K562 (cell line): ENCODE measurements at regions not wholly inside any gene's neighbourhood (a gene's known extent, or its start where the extent isn't known, plus 50 kb on each side); places are given as distances from the start of the nearest gene placed in this dataset.

ENCODE experiments used
- ATAC-seq: fragments of 200-7000 bp; cut with Tn5 transposase; 3 replicates; pipeline ENCODE4 v1.9.1; 2020; ENCODE audit warnings: moderate library complexity
- BruUV-seq: library from RNA; stranded (reverse); fragments of 400-500 nt; replicated peaks from 2 replicates; lab custom pipeline; 2021; lab: Mats Ljungman, UMichigan
- CTCF ChIA-PET: fragments of 300-600 bp; formaldehyde crosslinking; extraction: SDS; loops from one replicate; lab custom pipeline; 2021; ENCODE audit warnings: low intra/inter-chr PET ratio; lab: Yijun Ruan, JAX
- POLR2A ChIA-PET: fragments of 300-600, 350-650 bp; sonication (Branson Sonifier 250); formaldehyde crosslinking; extraction: SDS; loops from one replicate; lab custom pipeline; 2021; ENCODE audit warnings: antibody characterized with exemption, inconsistent platforms; lab: Yijun Ruan, JAX
- DNase-seq, 4 experiments: peaks; one replicate each; pipeline versions ENCODE4 v3.0.0 to v3.0.0-alpha.2; 2011 to 2018; ENCODE audit warnings: low spot score in 3 of 4, mixed read lengths in 3 of 4; ENCODE audit errors: extremely low read depth in 1 of 4
- FAIRE-seq: peaks from 2 replicates; lab custom pipeline; 2011; peaks lifted over from hg19 to GRCh38; lab: Jason Lieb, UNC
- H2AFZ ChIP-seq: 2 replicates; pipeline ENCODE4 v1.6.0; 2011; ENCODE audit warnings: low read depth, low read length, control low read depth, inconsistent platforms
- H3K27ac ChIP-seq: fragments of 200-600 bp; 3 replicates; pipeline ENCODE4 v1.8.0; 2011; ENCODE audit warnings: low read depth, mild to moderate bottlenecking, control low read depth, inconsistent platforms, low read length, moderate library complexity, mixed read lengths; ENCODE audit errors: extremely low read depth
- H3K27me3 ChIP-seq, 2 experiments: fragments of 300-600 bp in 1 of 2; 2 replicates in 1 of 2; 3 replicates in 1 of 2; pipeline versions ENCODE4 v1.6.0 to v1.8.0; 2011; ENCODE audit warnings: inconsistent platforms in 2 of 2, low read length in 2 of 2, mild to moderate bottlenecking in 1 of 2, mixed read lengths in 1 of 2, moderate library complexity in 1 of 2; ENCODE audit not compliant: control insufficient read depth in 2 of 2, insufficient read depth in 2 of 2
- H3K36me3 ChIP-seq: fragments of 300-600 bp; 3 replicates; pipeline ENCODE4 v1.8.0; 2011; ENCODE audit warnings: mild to moderate bottlenecking, low read length, inconsistent platforms; ENCODE audit not compliant: control insufficient read depth, insufficient read depth
- H3K4me1 ChIP-seq, 2 experiments: fragments of 200-600 bp in 1 of 2; replicated peaks in 1 of 2; 2 replicates in 1 of 2; 3 replicates in 1 of 2; pipeline versions ENCODE4 v1.5.1 to v1.8.0; 2011; ENCODE audit warnings: inconsistent platforms in 2 of 2, low read length in 2 of 2, mild to moderate bottlenecking in 1 of 2, mixed read lengths in 1 of 2, moderate library complexity in 1 of 2; ENCODE audit not compliant: control insufficient read depth in 2 of 2, insufficient read depth in 2 of 2
- H3K4me2 ChIP-seq: 2 replicates; pipeline ENCODE4 v1.6.1; 2011; ENCODE audit warnings: low read length, control low read depth, inconsistent platforms, mixed read lengths; ENCODE audit not compliant: insufficient read depth
- H3K4me3 ChIP-seq: fragments of 200-600 bp; sonication (generic), shearing (Covaris generic); 2 replicates; pipeline ENCODE4 v1.5.1; 2016; ENCODE audit warnings: control low read depth, inconsistent platforms
- H3K79me2 ChIP-seq: fragments of 200-600 bp; 3 replicates; pipeline ENCODE4 v1.8.0; 2011; ENCODE audit warnings: low read length, inconsistent platforms; ENCODE audit not compliant: control insufficient read depth, insufficient read depth
- H3K9ac ChIP-seq, 2 experiments: 2 replicates each; pipeline versions ENCODE4 v1.6.0 to v1.6.1; 2011; ENCODE audit warnings: low read depth in 2 of 2, low read length in 2 of 2, control low read depth in 1 of 2, inconsistent platforms in 1 of 2, mild to moderate bottlenecking in 1 of 2, mixed read lengths in 1 of 2; ENCODE audit not compliant: insufficient read depth in 1 of 2
- H3K9me1 ChIP-seq: one replicate; pipeline ENCODE4 v1.6.0; 2011; ENCODE audit warnings: inconsistent platforms, mild to moderate bottlenecking, low read length, moderate library complexity; ENCODE audit not compliant: control insufficient read depth, insufficient read depth
- H3K9me3 ChIP-seq: replicated peaks from 2 replicates; pipeline ENCODE4 v1.5.1; 2011; ENCODE audit warnings: low read depth, low read length, inconsistent platforms; ENCODE audit not compliant: control insufficient read depth, insufficient read depth
- H4K20me1 ChIP-seq: replicated peaks from 2 replicates; pipeline ENCODE4 v1.6.1; 2011; ENCODE audit warnings: low read length, inconsistent platforms, mixed read lengths; ENCODE audit not compliant: control insufficient read depth, insufficient read depth
- CREB1 ChIP-seq, 2 experiments: sonication (generic) in 1 of 2; formaldehyde crosslinking in 1 of 2; IDR thresholded peaks; 2 replicates each; pipeline versions ENCODE4 v1.6.1 to v1.8.0; 2012 to 2022; ENCODE audit warnings: inconsistent platforms in 1 of 2, mild to moderate bottlenecking in 1 of 2, missing genetic modification reagents in 1 of 2, moderate library complexity in 1 of 2
- ELF2 ChIP-seq: fragments of 250-450 bp; sonication (Bioruptor Pico); IDR thresholded peaks from 2 replicates; pipeline ENCODE4 v1.5.0; 2021; ENCODE audit warnings: mild to moderate bottlenecking
- HNRNPUL1 ChIP-seq: fragments of 200-400 bp; formaldehyde crosslinking; IDR thresholded peaks from 2 replicates; pipeline ENCODE4 v1.6.1; 2017; ENCODE audit warnings: low read length
- LEF1 ChIP-seq: fragments of 450-650 bp; IDR thresholded peaks from 2 replicates; pipeline ENCODE4 v1.6.1; 2016; ENCODE audit warnings: mild to moderate bottlenecking
- NFE2 ChIP-seq: IDR thresholded peaks from 2 replicates; pipeline ENCODE4 v1.6.1; 2014; ENCODE audit warnings: antibody characterized with exemption, low read depth
- RFX5 ChIP-seq: IDR thresholded peaks from 2 replicates; pipeline ENCODE4 v1.6.1; 2011; ENCODE audit warnings: low read depth, mild to moderate bottlenecking, improper control_type of control experiment, low read length
- SREBF1 ChIP-seq: fragments of 150-350 bp; IDR thresholded peaks from 2 replicates; pipeline ENCODE4 v1.6.1; 2014; ENCODE audit warnings: antibody characterized with exemption, low read depth, low read length, borderline replicate concordance
- SREBF2 ChIP-seq: sonication (generic); formaldehyde crosslinking; IDR thresholded peaks from 2 replicates; pipeline ENCODE4 v1.4.0; 2020; ENCODE audit warnings: mild to moderate bottlenecking, missing genetic modification reagents
- TRIM24 ChIP-seq, 2 experiments: fragments of 450-650 bp; IDR thresholded peaks; 2 replicates each; pipeline ENCODE4 v1.6.1; 2016
- WHSC1 ChIP-seq: IDR thresholded peaks from one replicate; pipeline ENCODE4 v1.6.1; 2012; ENCODE audit warnings: low read length, control low read depth, inconsistent platforms
- ZNF184 ChIP-seq: sonication (generic); formaldehyde crosslinking; IDR thresholded peaks from 2 replicates; pipeline ENCODE4 v1.5.0; 2020; ENCODE audit warnings: missing genetic modification reagents
- ZNF197 ChIP-seq: fragments of 200-800 bp; sonication (Bioruptor generic); IDR thresholded peaks from 2 replicates; pipeline ENCODE4 v1.6.1; 2016; ENCODE audit warnings: low read depth, missing genetic modification characterization, missing compliant biosample characterization
- ZNF224 ChIP-seq: sonication (generic); formaldehyde crosslinking; IDR thresholded peaks from 2 replicates; pipeline ENCODE4 v1.8.0; 2022; ENCODE audit warnings: mild to moderate bottlenecking, missing genetic modification reagents
- ZNF699 ChIP-seq: fragments of 250-450 bp; sonication (Bioruptor Pico); IDR thresholded peaks from 2 replicates; pipeline ENCODE4 v1.8.0; 2021; ENCODE audit warnings: mild to moderate bottlenecking, moderate library complexity; ENCODE audit not compliant: insufficient replicate concordance
- WGBS: fragments of 100-300 bp; shearing (Covaris generic); methylation state at CpG from one replicate; pipeline ENCODE4 v1.1.6; 2016; ENCODE audit warnings: low coverage, mixed read lengths; ENCODE audit not compliant: insufficient coverage; ENCODE audit errors: missing lambda C conversion rate; 5-methylcytosine and 5-hydroxymethylcytosine counted together
- in situ Hi-C: fragments of 300-500 bp; cut with MboI; formaldehyde crosslinking; loops from 4 replicates; pipeline ENCODE4 v1.15.0; 2018; ENCODE audit warnings: inconsistent platforms, mixed read lengths
- intact Hi-C: fragments of 100-400 bp; cut with micrococcal nuclease; formaldehyde crosslinking; loops from 2 replicates; pipeline ENCODE4 v1.14.2; 2022

DNA sequence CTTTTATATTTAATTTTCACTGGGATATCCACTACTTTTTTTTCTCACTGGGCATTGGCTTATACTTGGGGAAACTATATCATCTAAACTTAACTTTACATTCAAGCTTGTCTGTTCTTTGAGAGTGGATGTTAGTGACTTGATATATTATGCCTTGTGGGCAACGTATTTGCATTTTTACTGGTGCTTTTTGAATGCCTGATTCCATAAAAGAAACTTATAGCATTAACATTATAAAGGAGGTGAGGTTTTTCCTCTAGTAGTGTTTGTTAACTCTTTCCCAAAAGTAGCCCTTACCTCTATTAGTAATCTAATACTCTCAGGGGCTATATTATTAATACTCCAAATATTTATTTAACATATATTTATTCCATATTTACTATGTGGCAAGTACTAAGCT, 416.5 kb downstream of the PLA2G4A start:
- H3K9me3 ChIP-seq: no peaks in the 10 kb centered on the region
- H3K4me2 ChIP-seq: no peak overlapping the region
- no peaks in the 10 kb centered on the region for H3K27me3 ChIP-seq
- BruUV-seq: no TSS peak
- ChIA-PET POLR2A (interaction anchor here (0.6 kb wide), 1 partner anchor 50 kb away, joined by 3 read pairs; no protein-coding TSS in a partner anchor), CTCF (no interaction called here)
- in situ Hi-C loops (no loop called here), intact Hi-C loops (no loop called here)
- H2AFZ ChIP-seq: no peak overlapping the region
- ATAC-seq: no peak
- no peaks in the 10 kb centered on the region for H4K20me1 ChIP-seq
- no peaks in the 10 kb centered on the region for H3K9me1 ChIP-seq
- WGBS: 0% methylated on average over 1 of the region's 1 CpG
- no peak for TF ChIP-seq SREBF1
- TF ChIP-seq ZNF699 (CRISPR knock-in tag): no peak
- no peak for TF ChIP-seq RFX5
- TF ChIP-seq ZNF184 (CRISPR knock-in tag): no peak
- TF ChIP-seq CREB1 (IDR thresholded peaks at IDR 0.05): no peak
- TF ChIP-seq CREB1 (CRISPR knock-in tag; IDR thresholded peaks at IDR 0.05): no peak
- TF ChIP-seq NFE2: no peak
- TF ChIP-seq WHSC1: no peak
- no peak for TF ChIP-seq ZNF224
- no peak for TF ChIP-seq ELF2
- no peak for TF ChIP-seq ZNF197
- TF ChIP-seq TRIM24 (IDR thresholded peaks at IDR 0.05): no peak
- TF ChIP-seq LEF1: no peak
- TF ChIP-seq HNRNPUL1: no peak
- TF ChIP-seq SREBF2 (CRISPR knock-in tag): no peak
- no peak overlapping the region for H3K9ac ChIP-seq
- H3K79me2 ChIP-seq: no peaks in the 10 kb centered on the region
- no peak for FAIRE-seq
- H3K36me3 ChIP-seq: no peaks in the 10 kb centered on the region
- H3K27ac ChIP-seq: no peak overlapping the region
- no peaks in the 10 kb centered on the region for H3K4me1 ChIP-seq
- no peak overlapping the region for H3K4me3 ChIP-seq
- DNase-seq: no peak
